Hepatocyte (in vitro differentiated cells): ENCODE measurements at regions not wholly inside any gene's neighbourhood (a gene's known extent, or its start where the extent isn't known, plus 50 kb on each side); places are given as distances from the start of the nearest gene placed in this dataset.

Source experiments
- CTCF ChIP-seq: fragments of 200-600 bp; sonication (generic); IDR thresholded peaks from 2 replicates; pipeline ENCODE4 v1.5.1; 2016; ENCODE audit warnings: antibody characterized with exemption, mild to moderate bottlenecking; ENCODE audit not compliant: poor library complexity
- EZH2 ChIP-seq: fragments of 200-600 bp; sonication (generic); IDR thresholded peaks from 2 replicates; pipeline ENCODE4 v1.6.1; 2016; ENCODE audit warnings: antibody characterized with exemption, mild to moderate bottlenecking, borderline replicate concordance

- TF ChIP-seq CTCF = no peak
- no peak for TF ChIP-seq EZH2
Observed at GRCh38 chr7:47149208-47149839, 432.6 kb downstream of the TNS3 start.
